ENCODE measurements at regions not wholly inside any gene's neighbourhood (a gene's known extent, or its start where the extent isn't known, plus 50 kb on each side); places are given as distances from the start of the nearest gene placed in this dataset.

DNA sequence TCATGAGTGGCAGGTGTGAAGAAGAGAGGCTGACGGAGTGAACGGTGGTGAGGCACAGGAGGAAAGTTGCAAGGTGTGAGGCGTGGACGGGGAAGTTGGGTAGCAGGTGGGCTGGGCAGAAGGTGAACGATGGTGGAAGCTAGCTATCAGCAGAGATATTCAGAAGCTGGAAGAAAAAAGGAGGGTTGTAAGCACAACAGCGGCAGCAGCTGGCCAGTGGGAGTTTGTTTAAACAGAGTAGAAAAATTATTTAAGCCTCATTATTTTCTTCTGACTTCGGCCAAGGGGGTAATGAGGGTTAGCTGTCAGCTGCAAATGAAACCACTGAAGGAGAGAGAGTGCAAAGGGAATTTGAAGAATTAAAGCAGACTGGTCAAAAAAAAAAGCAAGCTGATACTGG is 62.1 kb upstream of the PRKAR2B start:
- Histone ChIP-seq H3K4me3 (no peak overlapping the region), H3K36me3 (no peaks in the 10 kb centered on the region), H3K9me3 (no peaks in the 10 kb centered on the region), H3K27me3 (no peaks in the 10 kb centered on the region), H3K4me1 (no peaks in the 10 kb centered on the region), H3K27ac (no peak overlapping the region)
- TF ChIP-seq EP300 (IDR thresholded peaks at IDR 0.05) (no peak), POLR2A (IDR thresholded peaks at IDR 0.05) (no peak), POLR2AphosphoS5 (IDR thresholded peaks at IDR 0.05) (no peak), CTCF (IDR thresholded peaks at IDR 0.05) (no peak)
- ATAC-seq, result no peak
- WGBS, 2 donors (ENCODE audit: low coverage in 1 of 2), result 39 to 54% methylated on average over 7 of the region's 7 CpGs

DNA sequence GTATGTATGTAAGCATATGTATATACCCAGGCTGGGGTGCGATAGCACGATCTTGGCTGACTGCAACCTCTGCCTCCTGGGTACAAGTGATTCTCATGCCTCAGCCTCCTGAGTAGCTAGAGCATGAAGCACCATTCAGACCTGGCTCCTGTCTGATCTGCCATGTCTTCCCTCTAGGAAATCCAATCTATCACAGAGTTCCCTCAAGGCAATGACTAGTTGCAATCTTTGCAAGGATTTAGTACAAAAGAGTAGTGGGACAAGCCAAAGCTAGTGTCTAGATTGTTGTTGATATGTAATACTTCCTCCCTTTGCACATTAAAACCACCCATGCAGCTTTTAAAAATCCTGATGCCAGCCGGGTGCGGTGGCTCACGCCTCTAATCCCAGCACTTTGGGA is 60.5 kb upstream of the PRKAR2B start:
- no peak for ATAC-seq
- H3K27me3 ChIP-seq, result no peaks in the 10 kb centered on the region
- H3K9me3 ChIP-seq, result no peaks in the 10 kb centered on the region
- no peak for TF ChIP-seq EP300 (IDR thresholded peaks at IDR 0.05)
- TF ChIP-seq POLR2A (IDR thresholded peaks at IDR 0.05), result no peak
- TF ChIP-seq POLR2AphosphoS5 (IDR thresholded peaks at IDR 0.05), result no peak
- TF ChIP-seq CTCF (IDR thresholded peaks at IDR 0.05), result no peak
- no peaks in the 10 kb centered on the region for H3K36me3 ChIP-seq
- WGBS, 2 donors (ENCODE audit: low coverage in 1 of 2), result 98 to 100% methylated on average over 2 to 5 of the region's 5 CpGs
- H3K4me3 ChIP-seq, result no peak overlapping the region
- no peaks in the 10 kb centered on the region for H3K4me1 ChIP-seq
- no peak overlapping the region for H3K27ac ChIP-seq

- no peaks in the 10 kb centered on the region for H3K4me1 ChIP-seq
- no peak for TF ChIP-seq POLR2AphosphoS5 (IDR thresholded peaks at IDR 0.05)
- TF ChIP-seq CTCF (IDR thresholded peaks at IDR 0.05), result no peak
- TF ChIP-seq EP300 (IDR thresholded peaks at IDR 0.05), result no peak
- TF ChIP-seq POLR2A (IDR thresholded peaks at IDR 0.05), result no peak
- H3K36me3 ChIP-seq, result no peaks in the 10 kb centered on the region
- H3K27ac ChIP-seq, result no peak overlapping the region
- H3K9me3 ChIP-seq, result no peaks in the 10 kb centered on the region
- H3K4me3 ChIP-seq, result no peak overlapping the region
- H3K27me3 ChIP-seq, result no peaks in the 10 kb centered on the region
- ATAC-seq, result no peak
Observed at GRCh38 chr7:106986450-106986977, 58.0 kb upstream of the PRKAR2B start.

- 67 to 86% methylated on average over 2 of the region's 3 CpGs for WGBS, 2 donors (ENCODE audit: low coverage in 1 of 2)
- Histone ChIP-seq H3K4me3 (no peak overlapping the region), H3K36me3 (no peaks in the 10 kb centered on the region), H3K27me3 (no peaks in the 10 kb centered on the region), H3K9me3 (no peaks in the 10 kb centered on the region), H3K4me1 (no peaks in the 10 kb centered on the region), H3K27ac (no peak overlapping the region)
- ATAC-seq, result no peak
- TF ChIP-seq EP300 (IDR thresholded peaks at IDR 0.05), result no peak
- no peak for TF ChIP-seq CTCF (IDR thresholded peaks at IDR 0.05)
- TF ChIP-seq POLR2AphosphoS5 (IDR thresholded peaks at IDR 0.05), result no peak
- no peak for TF ChIP-seq POLR2A (IDR thresholded peaks at IDR 0.05)
Observed at GRCh38 chr7:106987777-106988176, 56.7 kb upstream of the PRKAR2B start.

DNA sequence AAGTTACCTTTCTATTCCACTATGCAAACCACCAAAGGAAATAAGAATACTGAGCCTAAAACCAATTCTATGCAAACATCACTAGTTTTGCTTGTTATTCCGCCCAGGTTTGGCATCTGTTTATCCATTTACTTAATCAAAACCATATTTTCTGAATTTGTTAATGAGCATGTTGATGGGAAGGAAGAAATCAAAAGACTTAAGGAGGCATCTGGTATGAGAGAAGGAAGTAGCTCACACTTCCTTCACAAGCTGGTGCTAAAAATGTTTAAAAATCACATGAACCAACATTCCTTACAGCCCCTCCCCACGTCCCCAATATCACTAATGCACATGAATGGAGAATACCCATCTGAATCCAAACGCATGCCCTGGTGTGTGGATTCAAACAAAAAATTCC is 52.0 kb upstream of the PRKAR2B start:
- TF ChIP-seq EP300 (IDR thresholded peaks at IDR 0.05), result no peak
- no peak for TF ChIP-seq POLR2A (IDR thresholded peaks at IDR 0.05)
- no peak for TF ChIP-seq CTCF (IDR thresholded peaks at IDR 0.05)
- no peak for TF ChIP-seq POLR2AphosphoS5 (IDR thresholded peaks at IDR 0.05)
- Histone ChIP-seq H3K27me3 (no peaks in the 10 kb centered on the region), H3K36me3 (no peaks in the 10 kb centered on the region), H3K4me1 (no peaks in the 10 kb centered on the region), H3K9me3 (no peaks in the 10 kb centered on the region), H3K4me3 (no peak overlapping the region), H3K27ac (no peak overlapping the region)
- 62 to 76% methylated on average over 3 of the region's 3 CpGs for WGBS, 2 donors (ENCODE audit: low coverage in 1 of 2)
- ATAC-seq, result no peak

Data from gastroesophageal sphincter (tissue), 4 donors.